Skeletal muscle cell (primary cell): ENCODE measurements at regions not wholly inside any gene's neighbourhood (a gene's known extent, or its start where the extent isn't known, plus 50 kb on each side); places are given as distances from the start of the nearest gene placed in this dataset.

Experiments used
- DNase-seq: peaks from one replicate; pipeline ENCODE4 v3.0.0-alpha.2; 2010; ENCODE audit warnings: low read depth
- H3K4me3 ChIP-seq: 2 replicates; pipeline ENCODE4 v1.5.1; 2011; ENCODE audit warnings: low read depth, mild to moderate bottlenecking, control low read depth, low read length, moderate library complexity

GRCh38 chr2:60333264-60333663, 220.2 kb downstream of the BCL11A start:
- no peak for DNase-seq
- no peak overlapping the region for H3K4me3 ChIP-seq

- no peak overlapping the region for H3K4me3 ChIP-seq
- no peak for DNase-seq
Measured at GRCh38 chr2:60331115-60331809, 222.2 kb downstream of the BCL11A start.

GRCh38 chr2:60329225-60329624, 224.2 kb downstream of the BCL11A start:
- DNase-seq, result no peak
- no peak overlapping the region for H3K4me3 ChIP-seq

GRCh38 chr2:60324536-60324935, 228.9 kb downstream of the BCL11A start:
- H3K4me3 ChIP-seq, result no peak overlapping the region

DNA sequence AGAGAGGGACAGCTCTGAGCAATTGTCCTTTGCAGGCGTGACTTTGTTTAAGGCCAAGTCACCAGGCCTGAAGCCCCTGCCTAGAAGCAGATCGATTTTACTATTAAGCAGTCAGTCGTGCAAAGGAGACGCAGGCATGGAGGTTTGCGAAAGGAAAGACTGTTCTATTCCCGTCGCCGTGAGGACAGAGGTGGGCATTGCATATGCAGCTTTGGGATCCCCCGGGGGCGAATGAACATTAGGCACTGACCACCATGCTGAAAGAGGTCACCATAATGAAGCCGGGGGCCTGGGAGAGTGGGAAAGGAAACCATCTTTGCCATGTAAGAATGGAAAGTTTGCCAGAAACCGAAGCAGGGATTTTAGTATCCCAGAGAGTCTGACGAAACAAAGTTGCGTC, 231.6 kb downstream of the BCL11A start:
- H3K4me3 ChIP-seq, result no peak overlapping the region
- DNase-seq, result no peak

More at GRCh38 chr2:60324536-60324935, 228.9 kb downstream of the BCL11A start:
- no peak for DNase-seq

DNA sequence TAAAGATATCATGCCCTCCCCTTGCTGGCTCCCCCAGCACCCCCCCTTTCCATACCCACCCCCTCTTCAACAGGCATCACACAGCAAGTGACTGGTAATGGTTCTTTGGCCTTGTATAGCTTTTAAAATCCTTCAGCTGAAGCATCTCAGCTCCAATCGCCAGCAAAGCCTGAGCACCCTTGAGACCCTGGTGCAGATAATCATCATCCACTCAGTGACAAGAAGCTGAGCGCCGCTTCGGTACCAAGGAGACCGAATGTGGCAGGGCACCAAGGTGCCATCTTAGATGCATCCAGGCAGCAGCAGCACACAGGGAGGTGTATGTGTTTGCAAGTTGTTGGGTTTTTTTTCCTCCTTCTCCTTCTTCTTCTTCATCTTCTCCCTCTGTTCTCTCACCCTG, 232.7 kb downstream of the BCL11A start:
- no peak overlapping the region for H3K4me3 ChIP-seq
- no peak for DNase-seq

DNA sequence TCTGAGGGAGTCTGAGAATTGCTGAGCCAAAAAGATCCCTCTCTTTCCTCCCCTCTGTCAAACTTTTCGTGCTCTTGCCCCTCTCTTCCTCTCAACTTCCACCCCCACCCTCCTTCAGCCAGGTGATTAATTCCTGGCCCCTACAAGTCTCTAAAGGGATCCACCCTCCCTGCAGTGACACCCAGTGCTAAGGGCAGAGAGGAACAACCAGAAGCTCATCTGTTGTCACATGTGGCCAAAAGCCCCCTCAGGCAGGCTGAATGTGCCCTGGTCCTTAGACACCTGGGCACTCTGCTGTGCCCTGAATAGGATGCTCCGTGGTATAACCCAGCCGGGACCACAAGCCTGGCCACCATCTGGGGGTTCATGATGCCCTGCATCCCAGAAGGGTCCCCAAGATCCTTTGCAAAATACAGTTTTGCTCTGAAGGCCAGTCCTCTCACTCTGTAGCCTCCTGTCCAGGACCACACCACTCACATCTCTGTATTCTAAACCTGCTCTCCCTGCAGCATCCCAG, 234.4 kb downstream of the BCL11A start:
- DNase-seq, result no peak
- no peak overlapping the region for H3K4me3 ChIP-seq

GRCh38 chr2:60318544-60318943, 234.9 kb downstream of the BCL11A start:
- H3K4me3 ChIP-seq, result no peak overlapping the region

GRCh38 chr2:60317844-60318243, 235.6 kb downstream of the BCL11A start:
- no peak for DNase-seq

More at GRCh38 chr2:60318544-60318943, 234.9 kb downstream of the BCL11A start:
- DNase-seq, result no peak

GRCh38 chr2:60317034-60317386, 236.4 kb downstream of the BCL11A start:
- H3K4me3 ChIP-seq, result no peak overlapping the region
- DNase-seq, result no peak

More at GRCh38 chr2:60317844-60318243, 235.6 kb downstream of the BCL11A start:
- H3K4me3 ChIP-seq, result no peak overlapping the region

GRCh38 chr2:60316381-60317033, 236.9 kb downstream of the BCL11A start:
- no peak overlapping the region for H3K4me3 ChIP-seq
- DNase-seq, result no peak

DNA sequence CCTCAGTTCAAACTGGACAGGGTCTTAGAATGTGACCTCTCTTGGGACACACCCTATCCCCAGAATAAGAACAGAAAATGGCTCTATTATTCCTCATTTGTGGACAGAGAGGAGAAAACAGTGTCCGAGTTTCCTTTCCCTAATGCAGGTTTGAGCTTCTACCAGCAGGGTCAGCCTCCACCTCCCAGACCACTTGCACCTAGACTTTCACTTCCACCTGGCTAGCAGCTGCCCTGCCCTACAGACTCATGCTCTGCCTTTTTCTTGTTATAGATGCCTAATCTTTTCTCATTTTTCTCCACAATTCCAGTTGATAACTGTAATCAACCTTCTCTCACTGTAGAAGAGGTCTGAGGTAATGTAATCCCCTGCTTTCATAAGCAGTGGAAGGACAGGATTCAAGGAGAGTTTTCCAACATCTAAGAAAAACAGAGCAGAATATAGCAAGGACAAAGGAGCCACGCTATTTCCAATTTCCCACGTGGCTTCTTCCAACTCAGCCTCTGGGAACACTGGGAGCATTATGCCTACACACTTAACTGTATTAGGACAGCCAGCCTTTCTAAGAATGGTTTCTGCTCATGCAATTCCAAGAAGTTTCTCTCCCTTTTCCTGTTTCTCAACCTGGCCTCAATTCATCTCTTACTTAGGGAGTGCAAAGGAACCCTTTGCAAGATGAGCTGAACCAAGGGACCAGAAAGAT, 239.8 kb downstream of the BCL11A start:
- H3K4me3 ChIP-seq, result no peak overlapping the region
- no peak for DNase-seq

DNA sequence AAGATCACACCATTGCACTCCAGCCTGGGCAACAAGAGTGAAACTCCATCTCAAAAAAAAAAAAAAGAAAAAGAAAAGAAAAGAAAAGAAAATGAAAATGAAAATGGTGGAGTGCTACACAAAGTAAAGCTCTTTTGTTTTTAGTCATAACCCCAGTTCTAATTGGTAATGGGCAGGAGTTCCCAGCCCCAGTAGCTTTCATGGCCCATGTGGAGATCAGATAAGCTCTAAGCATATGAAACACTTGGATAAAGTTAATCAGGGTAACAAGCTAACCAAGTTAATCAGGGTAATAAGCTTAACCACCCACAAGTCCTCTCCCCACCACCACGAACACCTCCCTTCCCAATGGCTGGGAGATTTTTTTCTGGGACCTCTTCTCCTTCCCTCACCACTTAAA, 240.8 kb downstream of the BCL11A start:
- no peak overlapping the region for H3K4me3 ChIP-seq
- no peak for DNase-seq

GRCh38 chr2:60311524-60311923, 241.9 kb downstream of the BCL11A start:
- DNase-seq, result no peak
- H3K4me3 ChIP-seq, result no peak overlapping the region

DNA sequence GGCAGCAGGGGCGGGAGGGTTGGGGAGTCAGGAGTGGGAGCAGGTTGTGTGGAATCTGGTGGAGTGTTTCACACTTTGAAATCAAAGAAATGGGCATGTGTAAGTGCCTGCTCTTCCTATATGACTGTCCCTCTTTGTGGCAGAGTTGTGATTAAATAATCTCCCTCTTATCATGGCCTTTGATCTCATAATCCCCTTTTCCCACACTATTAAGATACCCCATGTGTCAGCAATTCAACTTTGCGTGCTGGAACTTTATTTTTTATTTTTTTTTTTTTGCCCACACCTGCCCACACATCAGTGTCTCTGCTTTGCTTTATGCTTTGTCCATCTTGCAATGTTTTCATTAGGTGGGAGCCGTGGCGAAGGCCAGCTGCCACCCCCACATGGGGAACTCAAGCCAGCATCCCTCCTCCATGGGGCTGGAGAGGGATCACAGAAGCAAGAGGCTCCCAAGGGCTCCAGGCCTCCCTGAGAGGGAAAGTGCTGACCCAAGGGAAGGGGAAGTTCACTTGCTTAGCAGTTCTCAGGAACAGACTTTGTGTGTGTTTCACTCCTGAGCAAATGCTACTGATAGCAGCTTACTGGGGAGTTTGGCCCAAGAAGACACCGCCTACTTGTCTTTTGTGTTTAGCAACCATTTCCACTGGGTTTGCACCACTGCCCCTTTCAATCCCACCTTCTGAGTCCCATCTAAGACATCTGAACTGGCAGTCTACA, 243.4 kb downstream of the BCL11A start:
- no peak for DNase-seq
- H3K4me3 ChIP-seq, result no peak overlapping the region

- H3K4me3 ChIP-seq, result no peak overlapping the region
- DNase-seq, result no peak
Measured at GRCh38 chr2:60309336-60309735, 244.1 kb downstream of the BCL11A start.

- DNase-seq, result no peak
- H3K4me3 ChIP-seq, result no peak overlapping the region
Measured at GRCh38 chr2:60306267-60306861, 247.1 kb downstream of the BCL11A start.

GRCh38 chr2:60303680-60304079, 249.8 kb downstream of the BCL11A start:
- no peak for DNase-seq
- no peak overlapping the region for H3K4me3 ChIP-seq

- DNase-seq, result no peak
- no peak overlapping the region for H3K4me3 ChIP-seq
Measured at GRCh38 chr2:60302377-60303126, 250.9 kb downstream of the BCL11A start.
